SK-N-SH (cell line): ENCODE measurements at regions not wholly inside any gene's neighbourhood (a gene's known extent, or its start where the extent isn't known, plus 50 kb on each side); places are given as distances from the start of the nearest gene placed in this dataset.

Experiments used
- CTCF ChIA-PET: fragments of 300-600, 350-600 bp; formaldehyde crosslinking; extraction: SDS; loops from one replicate; lab custom pipeline; 2021; lab: Yijun Ruan, JAX
- POLR2A ChIA-PET: fragments of 350-600 bp; sonication (Branson Sonifier 250); formaldehyde crosslinking; extraction: SDS; loops from one replicate; lab custom pipeline; 2020; ENCODE audit warnings: antibody characterized with exemption, inconsistent platforms; lab: Yijun Ruan, JAX
- DNase-seq: peaks from one replicate; pipeline ENCODE4 v3.0.0; 2012
- H2AFZ ChIP-seq: fragments of 200-600 bp; sonication (generic); 2 replicates; pipeline ENCODE4 v1.8.1; 2016; ENCODE audit warnings: antibody characterized with exemption, mild to moderate bottlenecking, low read depth
- H3F3A ChIP-seq: fragments of 200-600 bp; sonication (generic); replicated peaks from 2 replicates; pipeline ENCODE3; 2016; ENCODE audit warnings: antibody characterized with exemption, mild to moderate bottlenecking; ENCODE audit not compliant: insufficient read depth
- H3K27ac ChIP-seq, 2 experiments: fragments of 200-500 bp in 1 of 2; fragments of 200-600 bp in 1 of 2; sonication (Bioruptor generic) in 1 of 2; sonication (generic), shearing (Covaris generic) in 1 of 2; 2 replicates each; pipeline versions ENCODE4 v1.5.1 to v1.6.1; 2014 to 2016; ENCODE audit warnings: low read depth in 2 of 2, inconsistent platforms in 1 of 2, low read length in 1 of 2, mild to moderate bottlenecking in 1 of 2, mixed read lengths in 1 of 2
- H3K27me3 ChIP-seq: fragments of 200-600 bp; sonication (generic), shearing (Covaris generic); 2 replicates; pipeline ENCODE4 v1.6.1; 2016; ENCODE audit warnings: mixed run types; ENCODE audit not compliant: insufficient read depth
- H3K36me3 ChIP-seq, 2 experiments: fragments of 200-500 bp in 1 of 2; fragments of 200-600 bp in 1 of 2; sonication (Bioruptor generic) in 1 of 2; sonication (generic) in 1 of 2; replicated peaks in 1 of 2; 2 replicates each; pipeline versions ENCODE3 to v1.5.1; 2014 to 2016; ENCODE audit warnings: low read length in 1 of 2, mild to moderate bottlenecking in 1 of 2; ENCODE audit not compliant: insufficient read depth in 2 of 2, control insufficient read depth in 1 of 2
- H3K4me1 ChIP-seq, 2 experiments: fragments of 200-500 bp in 1 of 2; fragments of 200-600 bp in 1 of 2; sonication (Bioruptor generic) in 1 of 2; sonication (generic), shearing (Covaris generic) in 1 of 2; 2 replicates each; pipeline versions ENCODE4 v1.5.1 to v1.6.1; 2014 to 2016; ENCODE audit warnings: low read depth in 1 of 2, low read length in 1 of 2, mixed run types in 1 of 2; ENCODE audit not compliant: insufficient read depth in 2 of 2, control insufficient read depth in 1 of 2
- H3K4me2 ChIP-seq: fragments of 200-600 bp; sonication (generic), shearing (Covaris generic); 2 replicates; pipeline ENCODE4 v1.6.1; 2017; ENCODE audit warnings: mixed run types
- H3K4me3 ChIP-seq, 2 experiments: fragments of 200-500 bp in 1 of 2; fragments of 200-600 bp in 1 of 2; sonication (Bioruptor generic) in 1 of 2; sonication (generic), shearing (Covaris generic) in 1 of 2; 2 replicates each; pipeline versions ENCODE4 v1.5.1 to v1.8.1; 2014 to 2016; ENCODE audit warnings: low read depth in 2 of 2, inconsistent platforms in 1 of 2, low read length in 1 of 2, mild to moderate bottlenecking in 1 of 2, mixed read lengths in 1 of 2, moderate library complexity in 1 of 2
- H3K79me2 ChIP-seq: fragments of 200-600 bp; sonication (generic); 2 replicates; pipeline ENCODE4 v1.8.1; 2017; ENCODE audit warnings: mild to moderate bottlenecking; ENCODE audit not compliant: insufficient read depth
- H3K9ac ChIP-seq: fragments of 200-600 bp; sonication (generic); 2 replicates; pipeline ENCODE4 v1.6.1; 2017; ENCODE audit warnings: mixed run types
- H3K9me2 ChIP-seq: fragments of 200-600 bp; sonication (generic); 2 replicates; pipeline ENCODE4 v1.6.1; 2017; ENCODE audit warnings: mixed run types
- H3K9me3 ChIP-seq: fragments of 200-600 bp; sonication (generic); 2 replicates; pipeline ENCODE4 v1.6.1; 2017; ENCODE audit warnings: mixed run types, mild to moderate bottlenecking, moderate library complexity
- H4K20me1 ChIP-seq: fragments of 200-600 bp; sonication (generic); 2 replicates; pipeline ENCODE4 v1.6.1; 2017; ENCODE audit warnings: mild to moderate bottlenecking, mixed run types; ENCODE audit not compliant: insufficient read depth
- CTCF ChIP-seq: fragments of 200-600 bp; sonication (generic); IDR thresholded peaks from 2 replicates; pipeline ENCODE4 v1.6.1; 2017; ENCODE audit warnings: antibody characterized with exemption, mild to moderate bottlenecking, moderate library complexity
- ELF1 ChIP-seq: IDR thresholded peaks from 2 replicates; pipeline ENCODE4 v1.4.0; 2012
- FOSL2 ChIP-seq: IDR thresholded peaks from 2 replicates; pipeline ENCODE4 v1.4.0; 2012; ENCODE audit warnings: low read depth, mild to moderate bottlenecking, moderate library complexity, borderline replicate concordance
- GABPA ChIP-seq: IDR thresholded peaks from 2 replicates; pipeline ENCODE4 v1.4.0; 2012; ENCODE audit warnings: low read depth, mild to moderate bottlenecking
- GATA2 ChIP-seq: sonication (generic); formaldehyde crosslinking; IDR thresholded peaks from 2 replicates; pipeline ENCODE4 v1.5.0; 2020; ENCODE audit warnings: mild to moderate bottlenecking, missing genetic modification reagents
- RAD21 ChIP-seq: IDR thresholded peaks from 2 replicates; pipeline ENCODE4 v1.6.1; 2012; ENCODE audit warnings: mild to moderate bottlenecking, low read length
- RFX5 ChIP-seq: IDR thresholded peaks from 2 replicates; pipeline ENCODE4 v1.6.1; 2012; ENCODE audit warnings: mild to moderate bottlenecking, improper control_type of control experiment, low read length
- RXRA ChIP-seq: IDR thresholded peaks from 2 replicates; pipeline ENCODE4 v1.4.0; 2012; ENCODE audit warnings: low read depth, mild to moderate bottlenecking, borderline replicate concordance
- SMC3 ChIP-seq: IDR thresholded peaks from 2 replicates; pipeline ENCODE4 v1.6.1; 2012; ENCODE audit warnings: low read depth, low read length, improper control_type of control experiment
- TAF1 ChIP-seq: IDR thresholded peaks from 2 replicates; pipeline ENCODE4 v1.6.1; 2012; ENCODE audit warnings: low read depth, mild to moderate bottlenecking, low read length, moderate library complexity, borderline replicate concordance
- TCF12 ChIP-seq: IDR thresholded peaks from 2 replicates; pipeline ENCODE4 v1.4.0; 2012
- TEAD4 ChIP-seq: IDR thresholded peaks from 2 replicates; pipeline ENCODE4 v1.4.0; 2012; ENCODE audit warnings: mild to moderate bottlenecking, borderline replicate concordance; ENCODE audit not compliant: insufficient read depth
- USF1 ChIP-seq: IDR thresholded peaks from 2 replicates; pipeline ENCODE4 v1.4.0; 2012; ENCODE audit warnings: low read depth, borderline replicate concordance
- YY1 ChIP-seq: IDR thresholded peaks from 2 replicates; pipeline ENCODE4 v1.4.0; 2012; ENCODE audit warnings: low read depth, mild to moderate bottlenecking
- WGBS: methylation state at CpG from one replicate; pipeline ENCODE4 v1.1.6; 2017; ENCODE audit warnings: low lambda C conversion rate; 5-methylcytosine and 5-hydroxymethylcytosine counted together
- TF ChIP-seq, protein P1 (sequence below): fragments of 150-350 bp; IDR thresholded peaks from 2 replicates; pipeline ENCODE4 v1.6.1; 2016; ENCODE audit warnings: mild to moderate bottlenecking, low read depth, low read length
- TF ChIP-seq, protein P2 (sequence below): IDR thresholded peaks from 2 replicates; pipeline ENCODE4 v1.4.0; 2012; ENCODE audit warnings: low read depth
- TF ChIP-seq, protein P3 (sequence below): IDR thresholded peaks from 2 replicates; pipeline ENCODE4; 2012

GRCh38 chr6:96304997-96305396 lies 216.6 kb upstream of the UFL1 start:
- no peak overlapping the region for H3K27ac ChIP-seq
- no peaks in the 10 kb centered on the region for H3K9me2 ChIP-seq

GRCh38 chr6:96330884-96331283 lies 190.7 kb upstream of the UFL1 start:
- Histone ChIP-seq H2AFZ (no peak overlapping the region), H3K27ac (no peak overlapping the region), H3K9me2 (no peaks in the 10 kb centered on the region), H3K4me2 (no peak overlapping the region), H4K20me1 (no peaks in the 10 kb centered on the region), H3K79me2 (no peaks in the 10 kb centered on the region), H3K4me3 (no peak overlapping the region), H3F3A (no peaks in the 10 kb centered on the region), H3K36me3 (no peaks in the 10 kb centered on the region), H3K9ac (no peak overlapping the region), H3K9me3 (no peaks in the 10 kb centered on the region), H3K4me1 (no peaks in the 10 kb centered on the region), H3K27me3 (no peaks in the 10 kb centered on the region)
- ChIA-PET POLR2A (no interaction called here), CTCF (interaction anchor here (1.4 kb wide), 1 partner anchor 18 kb away, joined by 3 read pairs; no protein-coding TSS in a partner anchor)
- DNase-seq: no peak
- WGBS: 27% methylated on average over 1 of the region's 1 CpG
- TF ChIP-seq SMC3 (no peak), CTCF (no peak), TAF1 (no peak), GABPA (no peak), ELF1 (no peak), GATA2 (CRISPR knock-in tag) (no peak), FOSL2 (no peak), RAD21 (no peak), RFX5 (no peak), TCF12 (no peak), USF1 (no peak), RXRA (no peak), YY1 (no peak)
- TF ChIP-seq, protein P1, sequence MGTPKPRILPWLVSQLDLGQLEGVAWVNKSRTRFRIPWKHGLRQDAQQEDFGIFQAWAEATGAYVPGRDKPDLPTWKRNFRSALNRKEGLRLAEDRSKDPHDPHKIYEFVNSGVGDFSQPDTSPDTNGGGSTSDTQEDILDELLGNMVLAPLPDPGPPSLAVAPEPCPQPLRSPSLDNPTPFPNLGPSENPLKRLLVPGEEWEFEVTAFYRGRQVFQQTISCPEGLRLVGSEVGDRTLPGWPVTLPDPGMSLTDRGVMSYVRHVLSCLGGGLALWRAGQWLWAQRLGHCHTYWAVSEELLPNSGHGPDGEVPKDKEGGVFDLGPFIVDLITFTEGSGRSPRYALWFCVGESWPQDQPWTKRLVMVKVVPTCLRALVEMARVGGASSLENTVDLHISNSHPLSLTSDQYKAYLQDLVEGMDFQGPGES: no peak

More at GRCh38 chr6:96304997-96305396, 216.6 kb upstream of the UFL1 start:
- DNase-seq: no peak
- H3K36me3 ChIP-seq: no peaks in the 10 kb centered on the region
- no peak overlapping the region for H3K4me3 ChIP-seq
- H3K4me2 ChIP-seq: no peak overlapping the region
- no peaks in the 10 kb centered on the region for H3K79me2 ChIP-seq
- no peak overlapping the region for H3K9ac ChIP-seq
- H4K20me1 ChIP-seq: no peaks in the 10 kb centered on the region
- POLR2A ChIA-PET: no interaction called here
- CTCF ChIA-PET: interaction anchor here (0.6 kb wide), 1 partner anchor 12 kb away, joined by 4 read pairs; no protein-coding TSS in a partner anchor
- no peaks in the 10 kb centered on the region for H3K4me1 ChIP-seq
- TF ChIP-seq TAF1 (no peak), TEAD4 (no peak), RFX5 (no peak)
- TF ChIP-seq, protein P2, sequence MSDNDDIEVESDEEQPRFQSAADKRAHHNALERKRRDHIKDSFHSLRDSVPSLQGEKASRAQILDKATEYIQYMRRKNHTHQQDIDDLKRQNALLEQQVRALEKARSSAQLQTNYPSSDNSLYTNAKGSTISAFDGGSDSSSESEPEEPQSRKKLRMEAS: no peak
- TF ChIP-seq, protein P3, sequence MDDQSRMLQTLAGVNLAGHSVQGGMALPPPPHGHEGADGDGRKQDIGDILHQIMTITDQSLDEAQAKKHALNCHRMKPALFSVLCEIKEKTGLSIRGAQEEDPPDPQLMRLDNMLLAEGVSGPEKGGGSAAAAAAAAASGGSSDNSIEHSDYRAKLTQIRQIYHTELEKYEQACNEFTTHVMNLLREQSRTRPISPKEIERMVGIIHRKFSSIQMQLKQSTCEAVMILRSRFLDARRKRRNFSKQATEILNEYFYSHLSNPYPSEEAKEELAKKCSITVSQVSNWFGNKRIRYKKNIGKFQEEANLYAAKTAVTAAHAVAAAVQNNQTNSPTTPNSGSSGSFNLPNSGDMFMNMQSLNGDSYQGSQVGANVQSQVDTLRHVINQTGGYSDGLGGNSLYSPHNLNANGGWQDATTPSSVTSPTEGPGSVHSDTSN: no peak
- TF ChIP-seq, protein P1: no peak
- WGBS: 5% methylated on average over 2 of the region's 2 CpGs
- H2AFZ ChIP-seq: no peak overlapping the region
- no peaks in the 10 kb centered on the region for H3K9me3 ChIP-seq
- H3K27me3 ChIP-seq: no peaks in the 10 kb centered on the region
- no peaks in the 10 kb centered on the region for H3F3A ChIP-seq
